GM21619 (cell line): ENCODE measurements at regions not wholly inside any gene's neighbourhood (a gene's known extent, or its start where the extent isn't known, plus 50 kb on each side); places are given as distances from the start of the nearest gene placed in this dataset.

ENCODE experiments used
- ATAC-seq: cut with Tn5 transposase; IDR thresholded peaks from one replicate; pipeline ENCODE4 v1.9.1; 2021; ENCODE audit not compliant: unreplicated experiment

GRCh38 chr10:78857193-78857592 lies 211.6 kb upstream of the ZMIZ1 start:
- ATAC-seq, result no peak

- ATAC-seq, result no peak
Measured at GRCh38 chr10:78859266-78859665, 209.5 kb upstream of the ZMIZ1 start.

- no peak for ATAC-seq
Measured at GRCh38 chr10:78859769-78860168, 209.0 kb upstream of the ZMIZ1 start.

GRCh38 chr10:78860260-78860914 lies 208.4 kb upstream of the ZMIZ1 start:
- ATAC-seq, result no peak

GRCh38 chr10:78861529-78862327 lies 207.0 kb upstream of the ZMIZ1 start:
- no peak for ATAC-seq

- ATAC-seq, result no peak
Measured at GRCh38 chr10:78862328-78862640, 206.5 kb upstream of the ZMIZ1 start.

GRCh38 chr10:78863140-78863905 lies 205.4 kb upstream of the ZMIZ1 start:
- no peak for ATAC-seq

GRCh38 chr10:78863906-78864239 lies 204.9 kb upstream of the ZMIZ1 start:
- ATAC-seq, result no peak

GRCh38 chr10:78864761-78865537 lies 203.8 kb upstream of the ZMIZ1 start:
- ATAC-seq, result no peak

- no peak for ATAC-seq
Measured at GRCh38 chr10:78865538-78865875, 203.3 kb upstream of the ZMIZ1 start.

- ATAC-seq, result no peak
Measured at GRCh38 chr10:78865931-78866717, 202.6 kb upstream of the ZMIZ1 start.

GRCh38 chr10:78866731-78867554 lies 201.8 kb upstream of the ZMIZ1 start:
- no peak for ATAC-seq

GRCh38 chr10:78867555-78867939 lies 201.2 kb upstream of the ZMIZ1 start:
- ATAC-seq, result no peak

- no peak for ATAC-seq
Measured at GRCh38 chr10:78868048-78868447, 200.7 kb upstream of the ZMIZ1 start.

GRCh38 chr10:78868456-78868855 lies 200.3 kb upstream of the ZMIZ1 start:
- no peak for ATAC-seq

GRCh38 chr10:78868861-78869260 lies 199.9 kb upstream of the ZMIZ1 start:
- no peak for ATAC-seq

GRCh38 chr10:78869508-78870454 lies 199.0 kb upstream of the ZMIZ1 start:
- no peak for ATAC-seq

- no peak for ATAC-seq
Measured at GRCh38 chr10:78870458-78870857, 198.3 kb upstream of the ZMIZ1 start.

- no peak for ATAC-seq
Measured at GRCh38 chr10:78871796-78872195, 197.0 kb upstream of the ZMIZ1 start.
